DND-41 (cell line): ENCODE measurements at regions not wholly inside any gene's neighbourhood (a gene's known extent, or its start where the extent isn't known, plus 50 kb on each side); places are given as distances from the start of the nearest gene placed in this dataset.

Experiments used
- EZH2 ChIP-seq: IDR thresholded peaks from 3 replicates; pipeline ENCODE4 v1.6.1; 2012; ENCODE audit warnings: borderline replicate concordance, low read depth, mild to moderate bottlenecking, moderate library complexity, low read length, inconsistent platforms; ENCODE audit not compliant: severe bottlenecking
- TF ChIP-seq, protein P1 (sequence below): IDR thresholded peaks from 2 replicates; pipeline ENCODE4 v1.5.1; 2012; ENCODE audit warnings: borderline replicate concordance, low read length, moderate library complexity, mild to moderate bottlenecking; ENCODE audit not compliant: poor library complexity, severe bottlenecking; ENCODE audit errors: extremely low read depth

DNA sequence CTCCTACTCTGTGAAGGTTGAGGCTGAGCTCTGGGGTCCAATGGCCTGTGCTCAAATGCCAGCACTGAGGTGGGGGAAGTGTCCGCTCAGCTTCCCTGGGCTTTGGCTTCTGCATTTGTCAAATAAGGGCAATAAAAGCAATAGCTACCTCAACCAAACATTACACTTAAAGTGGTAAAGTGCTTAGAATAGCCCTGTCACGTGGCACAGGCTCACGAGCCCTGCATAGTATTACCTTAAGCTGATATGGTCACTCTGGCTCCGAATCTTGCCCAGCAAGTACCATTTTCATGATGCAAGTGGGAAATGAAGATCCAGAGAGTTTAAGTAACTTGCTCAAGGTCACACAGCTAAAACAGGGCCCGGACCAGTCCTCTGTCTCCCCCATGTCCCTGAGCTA, 451.1 kb upstream of the ZMIZ1 start:
- no peak for TF ChIP-seq EZH2
- TF ChIP-seq, protein P1, sequence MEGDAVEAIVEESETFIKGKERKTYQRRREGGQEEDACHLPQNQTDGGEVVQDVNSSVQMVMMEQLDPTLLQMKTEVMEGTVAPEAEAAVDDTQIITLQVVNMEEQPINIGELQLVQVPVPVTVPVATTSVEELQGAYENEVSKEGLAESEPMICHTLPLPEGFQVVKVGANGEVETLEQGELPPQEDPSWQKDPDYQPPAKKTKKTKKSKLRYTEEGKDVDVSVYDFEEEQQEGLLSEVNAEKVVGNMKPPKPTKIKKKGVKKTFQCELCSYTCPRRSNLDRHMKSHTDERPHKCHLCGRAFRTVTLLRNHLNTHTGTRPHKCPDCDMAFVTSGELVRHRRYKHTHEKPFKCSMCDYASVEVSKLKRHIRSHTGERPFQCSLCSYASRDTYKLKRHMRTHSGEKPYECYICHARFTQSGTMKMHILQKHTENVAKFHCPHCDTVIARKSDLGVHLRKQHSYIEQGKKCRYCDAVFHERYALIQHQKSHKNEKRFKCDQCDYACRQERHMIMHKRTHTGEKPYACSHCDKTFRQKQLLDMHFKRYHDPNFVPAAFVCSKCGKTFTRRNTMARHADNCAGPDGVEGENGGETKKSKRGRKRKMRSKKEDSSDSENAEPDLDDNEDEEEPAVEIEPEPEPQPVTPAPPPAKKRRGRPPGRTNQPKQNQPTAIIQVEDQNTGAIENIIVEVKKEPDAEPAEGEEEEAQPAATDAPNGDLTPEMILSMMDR, result no peak
